LHCN-M2 (cell line): ENCODE measurements at regions not wholly inside any gene's neighbourhood (a gene's known extent, or its start where the extent isn't known, plus 50 kb on each side); places are given as distances from the start of the nearest gene placed in this dataset.
A peak's percentile ranks its signal among the peaks of the same experiment; 100 is the strongest.
"Not testable (repeated sequence)": the region's sequence is repeated elsewhere in the genome, so short reads cannot be mapped to it uniquely, and the experiment has no call there.

Experiments used
- DNase-seq: peaks from one replicate; pipeline ENCODE4 v3.0.0-alpha.2; 2012; ENCODE audit warnings: low read depth

- no peak for DNase-seq
Measured at GRCh38 chr3:106117490-106117858, 248.7 kb upstream of the CBLB start.

GRCh38 chr3:106119614-106120082, 250.8 kb upstream of the CBLB start:
- peak; percentile 57 for DNase-seq

GRCh38 chr3:106120356-106120755, 251.5 kb upstream of the CBLB start:
- DNase-seq, result peak; percentile 59

- no peak for DNase-seq
Measured at GRCh38 chr3:106121491-106122289, 252.9 kb upstream of the CBLB start.

- DNase-seq, result no peak
Measured at GRCh38 chr3:106124818-106125217, 256.0 kb upstream of the CBLB start.

- DNase-seq, result peak; percentile 12
Measured at GRCh38 chr3:106125321-106125720, 256.5 kb upstream of the CBLB start.

- DNase-seq, result no peak
Measured at GRCh38 chr3:106126067-106126845, 257.4 kb upstream of the CBLB start.

- no peak for DNase-seq
Measured at GRCh38 chr3:106126846-106127235, 258.0 kb upstream of the CBLB start.

- DNase-seq, result no peak
Measured at GRCh38 chr3:106129939-106130338, 261.1 kb upstream of the CBLB start.

GRCh38 chr3:106130384-106131198, 261.8 kb upstream of the CBLB start:
- peak; percentile 62 for DNase-seq

GRCh38 chr3:106135451-106136160, 266.8 kb upstream of the CBLB start:
- no peak for DNase-seq

- no peak for DNase-seq
Measured at GRCh38 chr3:106139826-106140225, 271.0 kb upstream of the CBLB start.

- DNase-seq, result no peak
Measured at GRCh38 chr3:106140431-106140830, 271.6 kb upstream of the CBLB start.

- no peak for DNase-seq
Measured at GRCh38 chr3:106144030-106144429, 275.2 kb upstream of the CBLB start.

- DNase-seq, result not testable (repeated sequence)
Measured at GRCh38 chr3:106148440-106149082, 279.7 kb upstream of the CBLB start.

- DNase-seq, result no peak
Measured at GRCh38 chr3:106157411-106157810, 288.6 kb upstream of the CBLB start.

GRCh38 chr3:106160396-106160795, 291.6 kb upstream of the CBLB start:
- no peak for DNase-seq

- DNase-seq, result no peak
Measured at GRCh38 chr3:106161246-106161645, 292.4 kb upstream of the CBLB start.

GRCh38 chr3:106167728-106168127, 298.9 kb upstream of the CBLB start:
- DNase-seq, result no peak

- DNase-seq, result no peak
Measured at GRCh38 chr3:106168962-106169750, 300.3 kb upstream of the CBLB start.
